ENCODE measurements at regions not wholly inside any gene's neighbourhood (a gene's known extent, or its start where the extent isn't known, plus 50 kb on each side); places are given as distances from the start of the nearest gene placed in this dataset.

- DNase-seq (ENCODE audit: low read depth) = no peak
Measured at GRCh38 chr2:136572335-136572734, 193.0 kb upstream of the THSD7B start.

DNA sequence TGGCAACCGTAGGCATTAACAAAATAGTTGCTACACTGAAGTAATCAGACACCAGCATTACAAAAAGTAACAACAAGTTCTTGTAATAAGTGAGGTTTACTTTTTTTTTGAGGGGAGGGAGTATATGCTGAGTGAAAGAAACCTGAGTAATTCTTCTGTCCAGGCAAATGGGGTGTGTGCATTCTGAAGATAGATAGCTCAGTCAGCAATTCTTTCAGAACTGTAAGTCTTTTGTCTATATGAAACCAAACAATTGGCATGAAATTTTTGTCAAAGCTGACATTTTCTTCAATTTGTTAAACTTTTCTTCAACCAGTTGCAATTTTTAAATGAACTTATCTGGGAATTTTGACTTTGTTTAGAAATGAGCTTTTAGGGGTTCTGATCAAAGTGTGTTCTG, 208.1 kb upstream of the THSD7B start:
- no peak for DNase-seq (ENCODE audit: low read depth)

GRCh38 chr2:136550181-136550580, 215.2 kb upstream of the THSD7B start:
- DNase-seq (ENCODE audit: low read depth) = no peak

DNA sequence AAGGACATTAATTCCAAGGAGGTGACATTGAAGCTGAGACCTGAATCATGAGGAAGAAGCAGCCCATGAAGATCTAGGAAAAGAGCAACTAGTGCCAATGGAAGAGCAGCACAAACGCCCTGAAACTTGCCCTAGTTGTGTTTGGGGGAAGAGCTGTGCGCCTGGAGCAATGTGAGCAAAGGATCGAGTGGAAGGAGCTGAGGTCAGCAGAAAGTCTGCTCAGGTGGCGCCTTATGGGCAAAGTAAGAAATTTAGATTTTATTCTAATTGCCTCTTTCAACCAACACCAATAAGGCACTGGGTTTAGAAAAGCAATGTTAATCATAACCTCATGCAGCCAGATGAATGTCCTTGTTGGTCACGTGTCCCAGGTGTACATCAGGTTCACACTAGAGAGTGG, 226.0 kb upstream of the THSD7B start:
- DNase-seq (ENCODE audit: low read depth) = no peak

- DNase-seq (ENCODE audit: low read depth) = no peak
Measured at GRCh38 chr2:136538489-136538888, 226.9 kb upstream of the THSD7B start.

DNA sequence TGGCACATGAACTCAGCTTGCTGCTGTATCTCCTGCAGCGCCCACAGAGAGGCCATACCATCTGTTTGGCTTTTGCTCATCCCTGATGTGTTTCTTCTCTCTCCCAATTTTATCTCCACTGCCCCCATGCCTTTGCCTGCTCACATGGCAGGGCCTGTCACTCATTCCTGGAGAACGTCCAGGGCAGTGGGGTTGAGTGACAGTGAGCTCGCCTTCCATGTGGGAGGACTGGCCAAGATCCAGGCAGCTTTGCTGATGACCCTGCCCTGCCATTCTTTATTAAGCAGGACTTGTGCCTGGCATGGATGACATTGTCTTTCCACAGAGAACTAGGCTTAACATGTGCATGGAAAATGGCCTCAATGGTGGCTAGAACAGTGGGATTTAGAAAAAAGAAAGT, 230.5 kb upstream of the THSD7B start:
- DNase-seq (ENCODE audit: low read depth) = no peak

GRCh38 chr2:136532171-136532570, 233.2 kb upstream of the THSD7B start:
- no peak for DNase-seq (ENCODE audit: low read depth)

GRCh38 chr2:136531731-136532130, 233.6 kb upstream of the THSD7B start:
- DNase-seq (ENCODE audit: low read depth) = no peak

DNA sequence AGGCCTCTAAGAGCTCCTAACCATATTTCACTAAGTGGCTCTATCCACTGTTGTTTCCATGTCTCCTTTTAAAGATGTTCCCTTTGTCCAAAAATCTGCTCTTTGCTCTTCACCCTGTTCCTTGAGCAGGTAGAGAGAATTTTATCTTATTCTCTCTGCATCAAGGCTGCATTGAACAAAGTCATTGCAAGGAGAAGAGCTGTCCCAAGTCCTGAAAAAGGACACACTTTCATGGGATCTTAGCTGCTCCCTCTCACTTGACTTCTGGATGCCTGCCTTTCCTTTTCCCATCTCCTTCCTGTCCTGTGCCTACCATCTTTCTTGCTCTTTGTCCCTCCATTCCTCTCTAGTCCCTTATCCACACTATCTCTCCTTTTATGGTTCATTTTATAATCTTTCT, 235.2 kb upstream of the THSD7B start:
- no peak for DNase-seq (ENCODE audit: low read depth)

GRCh38 chr2:136527560-136527959, 237.8 kb upstream of the THSD7B start:
- DNase-seq (ENCODE audit: low read depth) = peak; percentile 3

GRCh38 chr2:136522724-136523123, 242.6 kb upstream of the THSD7B start:
- DNase-seq (ENCODE audit: low read depth) = no peak

GRCh38 chr2:136517716-136518115, 247.6 kb upstream of the THSD7B start:
- DNase-seq (ENCODE audit: low read depth) = no peak

DNA sequence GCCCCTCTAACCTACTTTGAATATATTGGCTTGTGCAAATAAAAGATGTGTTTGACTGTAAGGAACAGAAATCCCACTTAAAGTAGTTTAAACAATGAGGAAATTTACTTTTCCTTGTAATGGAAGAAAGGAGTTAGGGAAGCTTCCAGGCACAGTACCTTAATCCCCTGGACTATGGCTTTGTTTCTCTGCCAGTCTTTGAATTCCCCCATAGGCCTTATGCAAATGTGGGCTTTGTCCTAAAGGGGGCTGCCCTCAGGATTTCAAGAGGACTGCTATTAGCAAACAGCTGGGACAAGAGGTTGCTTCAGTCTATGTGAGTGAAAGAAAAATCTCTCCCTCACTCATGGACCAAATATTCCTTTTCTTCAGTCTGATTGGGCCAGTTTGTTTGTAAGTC, 255.1 kb upstream of the THSD7B start:
- no peak for DNase-seq (ENCODE audit: low read depth)

DNA sequence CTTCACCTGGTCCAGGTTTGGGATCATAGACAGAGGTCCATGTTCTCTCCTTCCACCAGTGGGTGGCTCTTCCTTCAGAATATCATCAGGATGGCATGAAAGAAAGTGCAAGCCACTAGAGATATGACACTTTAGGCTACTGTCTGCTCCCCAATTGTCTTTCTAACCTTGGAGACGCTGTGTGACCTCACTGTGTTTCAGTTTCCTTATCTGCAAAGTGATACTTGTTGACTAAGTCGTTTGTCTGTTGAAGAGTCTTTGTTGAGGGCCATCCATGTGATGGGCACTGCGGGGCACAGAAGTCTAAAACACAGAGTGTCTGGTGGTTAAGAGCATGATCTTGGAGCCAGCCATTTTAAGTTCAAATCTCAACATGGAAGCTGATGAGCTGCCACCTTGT, 259.9 kb upstream of the THSD7B start:
- no peak for DNase-seq (ENCODE audit: low read depth)

DNA sequence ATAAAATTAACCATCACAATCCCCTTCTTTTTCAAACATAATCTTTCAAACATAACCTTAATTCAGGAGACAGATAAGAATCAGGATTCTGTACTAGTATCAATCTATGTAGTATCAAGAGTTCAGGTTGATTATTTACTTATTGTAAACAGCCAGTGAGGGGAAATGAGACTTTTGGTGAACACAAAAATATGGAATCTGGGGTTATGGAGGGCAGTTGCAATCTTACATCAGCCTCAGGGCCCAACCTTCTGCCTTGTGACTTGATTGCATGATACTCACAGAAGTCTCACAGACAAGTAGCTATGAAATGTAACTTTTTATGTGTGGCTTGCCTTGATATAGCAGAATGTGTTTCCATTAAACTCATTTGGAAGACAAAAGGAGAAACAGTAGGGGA, 262.7 kb upstream of the THSD7B start:
- DNase-seq (ENCODE audit: low read depth) = no peak

DNA sequence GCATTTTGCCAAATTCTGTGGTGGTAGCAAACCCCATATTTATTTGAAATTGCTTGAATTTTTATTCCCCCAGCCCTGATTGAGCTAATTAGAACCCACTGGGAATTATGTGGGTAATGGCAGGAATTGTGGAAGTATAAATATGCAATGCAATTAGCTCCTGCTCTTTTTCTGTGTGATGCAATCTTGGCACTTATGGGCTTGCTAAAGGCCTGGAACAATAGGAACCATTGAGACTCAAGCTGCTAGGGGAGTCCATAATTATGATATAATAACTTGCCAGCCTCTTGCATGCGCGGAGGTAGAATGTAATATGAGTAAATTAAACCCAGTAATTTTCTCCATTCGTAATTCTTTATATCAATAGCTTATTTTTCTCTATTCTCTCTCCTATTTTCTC, 267.6 kb upstream of the THSD7B start:
- no peak for DNase-seq (ENCODE audit: low read depth)

GRCh38 chr2:136496966-136497365, 268.4 kb upstream of the THSD7B start:
- no peak for DNase-seq (ENCODE audit: low read depth)

GRCh38 chr2:136495636-136496035, 269.7 kb upstream of the THSD7B start:
- no peak for DNase-seq (ENCODE audit: low read depth)

DNA sequence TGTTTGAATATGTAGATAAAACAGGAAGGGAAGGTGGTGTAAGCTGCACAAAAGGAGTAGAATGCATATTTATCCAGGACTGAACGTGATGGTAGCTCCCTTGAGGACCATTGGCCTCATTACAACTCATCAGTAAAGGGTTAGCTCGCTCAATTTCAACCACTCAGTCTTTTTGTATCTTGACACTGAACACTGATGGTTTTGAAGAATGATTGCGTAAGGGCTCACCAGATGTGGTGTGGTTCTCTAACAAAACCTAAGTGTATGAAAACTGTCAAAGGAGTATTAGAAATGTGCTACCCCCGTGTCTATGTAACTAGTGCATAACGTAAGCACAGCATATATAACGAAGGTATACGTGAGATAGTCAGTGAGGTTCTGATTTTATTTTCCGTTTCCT, 272.4 kb upstream of the THSD7B start:
- no peak for DNase-seq (ENCODE audit: low read depth)

DNA sequence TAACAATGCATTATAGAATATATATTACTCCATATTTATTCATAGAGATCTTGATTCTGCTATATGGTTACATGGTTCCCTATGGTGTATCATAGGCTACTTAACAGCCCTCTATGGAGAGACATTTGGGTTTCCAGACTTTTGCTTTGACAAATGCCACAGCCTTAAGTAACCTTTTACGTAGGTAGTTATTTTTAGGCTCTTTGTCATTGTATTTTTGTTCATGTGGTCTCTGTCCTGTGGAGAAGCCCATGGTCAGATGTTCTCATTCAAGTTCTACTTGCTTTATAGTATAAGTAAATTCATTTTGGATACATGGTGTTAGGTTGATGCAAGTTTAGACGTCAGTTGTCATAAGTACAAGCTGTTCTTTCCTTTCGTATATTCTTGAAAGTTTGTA, 275.2 kb upstream of the THSD7B start:
- DNase-seq (ENCODE audit: low read depth) = no peak

GRCh38 chr2:136487421-136487820, 277.9 kb upstream of the THSD7B start:
- no peak for DNase-seq (ENCODE audit: low read depth)

GRCh38 chr2:136486115-136486514, 279.2 kb upstream of the THSD7B start:
- DNase-seq (ENCODE audit: low read depth) = no peak

DNA sequence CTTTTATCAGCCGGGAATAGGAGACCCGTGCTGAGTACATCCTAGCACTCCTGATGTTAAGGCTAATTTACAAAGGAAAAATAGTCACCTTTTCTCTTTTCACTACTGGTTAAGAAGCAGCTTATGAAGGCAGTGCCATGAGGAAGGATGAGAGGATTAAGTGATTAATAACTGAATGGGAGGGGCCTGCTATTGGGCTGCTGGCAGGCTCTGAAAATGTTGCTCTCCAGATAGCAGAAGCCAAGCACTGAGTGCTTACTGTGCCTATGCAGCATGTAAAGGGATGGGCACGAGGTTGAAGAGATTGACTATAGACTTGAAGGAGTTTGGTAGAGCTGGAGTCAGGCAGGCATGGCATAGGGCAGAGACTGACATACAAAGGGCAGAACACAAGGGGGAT, 282.4 kb upstream of the THSD7B start:
- no peak for DNase-seq (ENCODE audit: low read depth)

DNA sequence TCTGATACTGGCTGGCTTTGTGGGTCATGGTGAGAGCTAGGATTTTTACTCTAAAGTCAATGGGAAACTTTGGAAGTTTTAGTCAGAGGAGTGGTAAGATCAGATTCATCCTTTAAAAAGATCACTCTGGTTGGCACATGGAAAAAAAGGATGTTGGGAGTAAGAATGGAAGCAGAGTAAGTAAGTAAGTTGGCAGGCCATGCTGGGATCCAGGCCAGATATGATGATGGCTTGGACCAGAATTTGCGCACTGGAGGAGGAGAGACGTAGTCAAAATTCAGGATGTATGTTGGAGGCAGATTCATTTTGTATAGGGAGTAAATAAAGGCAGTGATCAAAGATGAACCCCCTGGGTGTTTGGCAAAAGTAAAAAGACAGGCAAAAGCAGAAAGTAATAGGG, 283.3 kb upstream of the THSD7B start:
- DNase-seq (ENCODE audit: low read depth) = no peak

GRCh38 chr2:136479696-136480095, 285.6 kb upstream of the THSD7B start:
- no peak for DNase-seq (ENCODE audit: low read depth)

Data from RPMI7951 (cell line).